NCI-H1092 (cell line): ENCODE measurements at regions not wholly inside any gene's neighbourhood (a gene's known extent, or its start where the extent isn't known, plus 50 kb on each side); places are given as distances from the start of the nearest gene placed in this dataset.
"Not testable (repeated sequence)": the region's sequence is repeated elsewhere in the genome, so short reads cannot be mapped to it uniquely, and the experiment has no call there.

Experiments
- DNase-seq: peaks from one replicate; lab custom pipeline; 2025; lab: John Stamatoyannopoulos, UW

DNA sequence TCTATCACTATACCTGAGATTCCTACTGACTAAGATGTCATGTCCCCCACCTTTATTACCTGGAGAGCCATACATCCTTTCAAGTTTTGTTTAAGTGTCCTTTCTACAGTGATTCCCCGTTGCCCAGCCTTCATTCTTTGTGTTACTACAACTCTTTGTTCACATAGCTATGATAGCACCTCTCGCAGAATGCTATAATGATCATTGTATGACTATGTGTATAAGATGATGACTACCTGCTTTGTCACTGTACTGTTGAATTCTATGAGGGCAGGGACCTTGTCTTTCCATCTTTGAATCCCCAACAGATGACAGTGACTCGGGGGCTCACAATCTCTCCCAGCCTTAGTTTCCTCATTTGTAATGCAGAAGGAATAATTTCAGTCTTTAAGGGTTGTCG, 361.2 kb downstream of the NPR3 start:
- no peak for DNase-seq

DNA sequence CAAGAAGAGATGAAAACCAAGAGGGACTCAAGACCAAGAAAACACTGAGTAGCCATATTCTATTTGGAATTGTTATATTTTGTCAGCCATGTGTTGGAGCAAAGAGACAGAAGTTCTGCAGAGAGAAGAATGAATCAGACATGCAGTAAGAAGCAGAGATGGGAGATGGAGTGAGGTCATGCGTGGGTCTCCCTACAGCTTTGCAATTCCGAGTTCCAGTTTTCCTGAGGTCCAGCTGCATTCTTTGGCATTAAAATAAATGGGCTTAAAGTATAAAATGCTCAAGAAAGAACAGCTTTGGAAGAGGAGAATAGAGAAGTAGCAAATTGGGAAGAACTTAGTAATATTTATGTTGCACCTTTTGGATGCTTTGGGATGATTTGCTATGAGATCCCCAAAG, 361.6 kb downstream of the NPR3 start:
- no peak for DNase-seq

DNA sequence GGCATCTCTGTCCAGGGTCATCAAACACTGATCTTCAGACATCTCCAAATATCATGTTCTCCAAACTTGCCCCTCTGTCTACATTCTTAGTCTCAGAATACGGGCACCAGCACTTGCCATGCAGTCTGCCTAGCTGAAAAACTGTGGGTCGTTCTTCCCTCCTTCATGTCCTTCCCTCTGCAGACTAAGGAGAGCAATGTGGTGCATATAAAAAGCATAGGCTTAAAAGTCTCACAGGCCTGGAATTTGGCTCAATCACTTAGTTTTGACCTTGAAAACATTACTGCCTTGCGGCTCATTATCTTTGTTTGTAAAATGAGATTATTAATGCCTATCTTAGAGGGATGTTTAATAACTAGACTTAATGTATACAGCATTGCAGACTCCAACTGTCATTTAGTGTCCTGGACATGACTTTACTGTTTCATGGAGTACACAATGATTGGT, 362.8 kb downstream of the NPR3 start:
- DNase-seq = no peak

GRCh38 chr5:33074548-33074947, 363.4 kb downstream of the NPR3 start:
- no peak for DNase-seq

DNA sequence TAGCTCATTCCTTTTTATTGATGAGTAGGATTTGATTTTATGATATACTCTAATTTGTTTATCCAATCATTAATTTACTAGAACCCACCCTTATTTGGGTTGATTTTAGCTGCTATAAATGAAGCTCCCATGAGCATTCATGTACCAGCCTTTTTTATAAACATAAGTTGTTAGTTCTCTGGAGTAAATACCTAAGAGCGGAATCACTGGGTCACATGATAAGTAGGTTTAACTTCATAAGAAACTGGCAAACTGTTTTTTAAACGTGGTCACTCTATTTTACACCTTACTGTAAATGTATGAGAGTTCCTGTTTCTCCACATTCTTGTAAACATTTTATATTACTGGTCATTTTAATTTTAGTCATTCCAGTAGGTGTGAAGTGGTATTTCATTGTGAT, 364.6 kb downstream of the NPR3 start:
- no peak for DNase-seq

- no peak for DNase-seq
These were observed 361.2 kb upstream of the TARS1 start for GRCh38 chr5:33079548-33079947.

- DNase-seq = no peak
These were observed 360.5 kb upstream of the TARS1 start for GRCh38 chr5:33080287-33080686.

DNA sequence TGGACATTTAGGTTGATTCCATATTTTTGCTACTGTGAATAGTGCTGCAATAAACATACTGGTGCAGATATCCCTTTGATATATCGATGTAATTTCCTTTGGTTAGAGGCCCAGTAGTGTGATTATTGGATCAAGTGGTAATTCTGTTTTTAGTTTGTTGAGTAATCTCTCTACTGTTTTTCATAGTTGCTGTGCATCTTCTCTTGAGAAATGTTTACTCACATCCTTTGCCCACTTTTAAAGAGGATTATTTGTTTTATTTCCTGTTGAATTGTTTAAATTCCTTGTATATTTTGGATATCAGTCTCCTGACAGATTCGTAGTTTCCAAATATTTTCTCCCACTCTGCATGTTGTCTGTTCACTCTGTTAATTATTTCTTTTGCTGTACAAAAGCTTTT, 352.6 kb upstream of the TARS1 start:
- DNase-seq = no peak

DNA sequence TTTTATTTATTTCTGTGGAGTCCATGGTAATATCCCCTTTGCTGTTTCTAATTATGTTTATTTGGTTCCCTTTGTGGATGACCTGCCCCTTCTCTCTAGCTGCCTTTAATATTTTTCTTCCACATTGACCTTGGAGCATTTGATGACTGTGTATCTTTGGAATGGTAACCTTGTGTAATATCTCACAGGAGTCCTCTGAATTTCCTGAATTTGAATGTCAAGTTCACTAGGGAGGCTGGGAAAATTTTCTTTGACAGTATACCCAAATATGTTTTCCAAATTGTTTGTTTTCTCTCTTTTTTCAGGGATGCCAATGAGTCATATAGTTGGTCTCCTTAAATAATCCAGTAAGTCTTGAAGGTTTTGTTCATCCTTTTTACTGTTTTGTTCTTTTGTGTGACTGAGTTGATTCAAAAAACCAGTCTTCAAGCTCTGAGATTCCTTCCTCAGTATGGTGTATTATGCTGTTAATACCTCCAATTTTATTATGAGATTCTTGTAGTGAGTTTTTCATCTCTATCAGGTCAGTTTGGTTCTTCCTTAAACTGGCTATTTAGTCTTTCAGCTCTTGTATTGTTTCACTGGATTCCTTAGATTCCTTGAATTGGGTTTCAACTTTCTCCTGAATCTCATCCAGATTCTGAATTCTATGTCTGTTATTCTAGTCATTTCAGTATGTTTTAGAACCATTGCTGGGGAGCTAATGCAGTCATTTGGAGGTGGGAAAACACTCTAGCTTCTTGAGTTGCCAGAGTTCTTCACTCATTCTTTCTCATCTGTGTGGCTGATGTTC, 349.0 kb upstream of the TARS1 start:
- DNase-seq = no peak

DNA sequence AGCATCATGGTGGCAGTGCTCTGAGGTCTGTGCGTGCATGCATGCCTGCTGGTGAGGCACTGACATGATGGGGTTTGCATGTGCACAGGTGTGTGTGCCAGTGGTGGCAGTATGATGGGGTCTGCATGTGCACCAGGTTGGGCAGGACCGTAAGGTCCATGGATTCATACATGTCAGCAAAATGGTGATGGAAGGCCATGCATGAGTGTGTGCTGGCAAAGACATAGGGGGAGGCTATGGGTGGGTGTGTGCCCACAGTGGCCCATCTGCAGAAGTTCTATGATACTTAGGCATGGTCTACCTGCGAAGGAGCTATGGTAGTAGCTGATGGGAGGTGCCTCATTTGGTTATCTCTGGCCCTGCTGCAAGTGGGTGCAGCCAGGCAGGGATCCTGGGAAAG, 348.0 kb upstream of the TARS1 start:
- DNase-seq = no peak

- DNase-seq = no peak
These were observed 338.2 kb upstream of the TARS1 start for GRCh38 chr5:33102551-33102950.

DNA sequence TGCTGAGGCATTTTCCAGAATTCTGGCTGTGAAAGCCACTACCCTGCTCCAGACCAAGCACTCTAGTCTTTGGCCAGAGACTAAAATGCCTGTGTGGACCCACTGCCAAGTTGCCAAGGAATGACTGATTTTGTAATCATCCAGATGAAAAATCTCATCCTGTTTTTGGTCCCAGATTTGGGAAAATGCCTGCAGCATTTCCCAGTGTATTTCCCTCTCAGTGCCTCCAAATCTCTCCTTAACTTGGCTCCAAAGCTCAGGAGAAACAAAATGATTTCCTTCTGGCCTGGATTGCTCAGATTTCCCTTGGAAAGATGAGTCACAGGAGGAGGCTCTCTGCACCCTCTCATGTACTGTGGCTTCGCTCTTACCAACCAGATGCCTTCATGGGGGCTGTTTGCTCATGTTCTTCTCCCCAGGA, 335.2 kb upstream of the TARS1 start:
- DNase-seq = no peak

- DNase-seq = not testable (repeated sequence)
These were observed 330.3 kb upstream of the TARS1 start for GRCh38 chr5:33110496-33110895.

DNA sequence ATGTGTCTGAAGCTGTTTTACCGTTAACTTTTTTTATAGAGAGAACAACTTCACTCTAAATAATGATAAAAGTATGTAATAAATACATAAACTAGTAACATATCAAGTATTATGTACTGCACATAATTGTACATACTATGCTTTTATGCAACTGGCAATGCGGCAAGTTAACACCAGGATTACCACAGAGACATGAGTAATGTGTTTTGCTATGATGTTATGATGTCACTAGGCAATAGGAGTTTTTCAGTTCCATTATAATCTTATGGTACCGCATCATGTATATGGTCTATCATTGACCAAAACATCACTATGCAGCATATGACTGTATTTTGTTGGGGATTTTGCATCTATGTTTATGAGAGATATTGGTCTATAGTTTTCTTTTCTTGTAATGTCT, 326.4 kb upstream of the TARS1 start:
- DNase-seq = no peak

- no peak for DNase-seq
These were observed 325.3 kb upstream of the TARS1 start for GRCh38 chr5:33115467-33115866.

GRCh38 chr5:33118761-33119415, 321.9 kb upstream of the TARS1 start:
- no peak for DNase-seq

DNA sequence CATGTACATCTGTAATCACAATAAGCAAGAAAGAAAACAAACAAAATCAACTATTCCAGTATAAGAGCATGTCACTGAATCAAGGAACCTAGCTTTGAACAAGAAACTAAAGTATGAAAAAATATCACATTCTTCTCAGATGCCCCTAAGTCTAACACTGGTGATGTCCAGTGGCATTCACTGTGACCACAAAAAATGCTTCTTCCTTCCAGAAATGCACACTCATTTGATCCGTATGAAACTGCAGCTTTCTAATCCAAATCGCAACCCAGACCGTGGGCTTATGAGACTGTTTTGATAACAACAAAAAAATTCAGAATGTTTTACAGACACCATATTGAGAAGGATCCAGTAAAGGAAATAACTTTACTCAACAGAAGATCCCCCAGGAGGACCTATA, 320.1 kb upstream of the TARS1 start:
- no peak for DNase-seq

- no peak for DNase-seq
These were observed 311.5 kb upstream of the TARS1 start for GRCh38 chr5:33129309-33129708.

DNA sequence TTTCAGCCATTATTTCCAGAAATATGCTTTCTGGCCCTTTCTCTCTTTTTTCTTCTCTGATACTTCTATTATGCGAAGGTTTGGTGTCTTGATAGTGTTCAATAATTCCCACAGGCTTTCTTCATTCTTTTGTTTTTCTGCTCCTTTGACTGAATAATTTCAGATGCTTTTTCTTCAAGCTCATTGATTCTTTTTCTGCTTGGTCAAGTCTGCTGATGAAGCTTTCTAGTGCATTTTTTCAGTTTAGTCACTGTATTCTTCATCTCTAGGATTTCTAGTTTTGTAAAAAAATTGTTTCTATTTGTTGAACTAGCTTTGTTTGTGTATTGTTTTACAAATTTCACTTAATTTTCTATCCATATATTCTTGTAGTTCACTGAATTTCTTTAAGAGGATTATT, 304.0 kb upstream of the TARS1 start:
- no peak for DNase-seq

GRCh38 chr5:33138145-33138544, 302.6 kb upstream of the TARS1 start:
- not testable (repeated sequence) for DNase-seq

GRCh38 chr5:33143405-33144123, 297.2 kb upstream of the TARS1 start:
- DNase-seq = no peak

- no peak for DNase-seq
These were observed 293.9 kb upstream of the TARS1 start for GRCh38 chr5:33146881-33147280.

DNA sequence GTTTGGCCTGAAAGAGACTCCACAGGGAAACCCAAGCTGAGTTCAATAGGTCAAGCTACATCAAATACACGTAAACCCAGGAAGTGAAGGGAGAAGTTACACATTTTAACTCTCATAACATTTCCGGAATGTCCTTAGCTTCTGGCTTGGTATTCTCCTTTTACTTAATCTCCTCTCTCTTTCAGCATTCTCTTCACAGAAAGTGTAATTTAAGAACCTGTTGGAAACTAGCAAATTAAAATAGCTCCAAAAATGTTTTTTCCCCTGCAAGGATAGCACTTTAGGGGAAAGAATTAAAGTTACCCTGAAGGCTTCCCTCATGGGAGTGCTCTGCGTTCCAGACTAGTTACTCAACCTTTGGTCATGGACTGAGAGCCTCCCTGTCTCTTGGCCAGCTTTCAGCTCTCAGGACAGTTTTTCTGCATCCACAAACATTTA, 292.7 kb upstream of the TARS1 start:
- no peak for DNase-seq
